PC-3 (cell line): ENCODE measurements at regions not wholly inside any gene's neighbourhood (a gene's known extent, or its start where the extent isn't known, plus 50 kb on each side); places are given as distances from the start of the nearest gene placed in this dataset.

Experiments used
- CTCF ChIP-seq: fragments of 300-600 bp; sonication (generic); conservative IDR thresholded peaks from 2 replicates; pipeline ENCODE4 v1.5.1; 2017; ENCODE audit warnings: antibody characterized with exemption, low read depth, mild to moderate bottlenecking, low read length
- EZH2phosphoT487 ChIP-seq: fragments of 300-600 bp; sonication (generic); IDR thresholded peaks from 2 replicates; pipeline ENCODE4 v1.6.1; 2018; ENCODE audit warnings: mild to moderate bottlenecking, antibody characterized with exemption, low read length, borderline replicate concordance

GRCh38 chr2:44104855-44105271 is 63.8 kb upstream of the PPM1B start:
- no peak for TF ChIP-seq EZH2phosphoT487
- no peak for TF ChIP-seq CTCF
